ENCODE measurements at regions not wholly inside any gene's neighbourhood (a gene's known extent, or its start where the extent isn't known, plus 50 kb on each side); places are given as distances from the start of the nearest gene placed in this dataset.

GRCh38 chr10:28849821-28850220 is 172.5 kb downstream of the BAMBI start:
- Histone ChIP-seq H3K9me3 (replicated peaks in 1 of 2; ENCODE audit: control insufficient read depth in 1 of 2, insufficient read depth in 1 of 2, low read length in 2 of 2) (peaks cover 5 to 13% of the 10 kb centered on the region in 2 donors), H3K9ac (ENCODE audit: insufficient read depth, low read length, poor library complexity, severe bottlenecking) (no peak overlapping the region), H3K27me3 (ENCODE audit: control insufficient read depth in 2 of 2, insufficient read depth in 2 of 2, low read length in 2 of 2) (no peaks in the 10 kb centered on the region), H3K27ac (ENCODE audit: low read depth in 1 of 2, low read length in 2 of 2) (no peak overlapping the region), H2AFZ (ENCODE audit: insufficient read depth, low read depth, low read length, poor library complexity, severe bottlenecking) (no peak overlapping the region), H3K36me3 (replicated peaks in 1 of 2; ENCODE audit: control insufficient read depth in 1 of 2, insufficient read depth in 2 of 2, low read length in 2 of 2) (no peaks in the 10 kb centered on the region), H3K4me3 (replicated peaks in 1 of 3; ENCODE audit: low read depth in 2 of 3, low read length in 3 of 3) (no peak overlapping the region), H3K4me1 (ENCODE audit: control insufficient read depth in 1 of 2, insufficient read depth in 2 of 2, low read length in 2 of 2) (no peaks in the 10 kb centered on the region), H4K20me1 (ENCODE audit: insufficient read depth, low read length) (no peaks in the 10 kb centered on the region), H3K4me2 (replicated peaks; ENCODE audit: extremely low read depth, low read length, poor library complexity, severe bottlenecking) (no peak overlapping the region), H3K79me2 (ENCODE audit: insufficient read depth, low read length) (no peaks in the 10 kb centered on the region)
- Mint-ChIP-seq H3K4me1 (no peaks in the 10 kb centered on the region), H3K27ac (no peak overlapping the region), H3K36me3 (no peaks in the 10 kb centered on the region), H3K9me3 (peaks cover 0 to 7% (median 2%) of the 10 kb centered on the region in 7 donors), H3K4me3 (no peak overlapping the region), H3K27me3 (ENCODE audit: low read depth in 3 of 3) (peaks cover 5 to 10% (median 6%) of the 10 kb centered on the region in 3 donors)
- no CpG with 5 or more reads among the region's 4 CpGs for WGBS (ENCODE audit: insufficient coverage)
- no peak for TF ChIP-seq CTCF (IDR thresholded peaks at IDR 0.05)
- intact Hi-C loops (cut with micrococcal nuclease): no loop called here
- DNase-seq: no peak

DNA sequence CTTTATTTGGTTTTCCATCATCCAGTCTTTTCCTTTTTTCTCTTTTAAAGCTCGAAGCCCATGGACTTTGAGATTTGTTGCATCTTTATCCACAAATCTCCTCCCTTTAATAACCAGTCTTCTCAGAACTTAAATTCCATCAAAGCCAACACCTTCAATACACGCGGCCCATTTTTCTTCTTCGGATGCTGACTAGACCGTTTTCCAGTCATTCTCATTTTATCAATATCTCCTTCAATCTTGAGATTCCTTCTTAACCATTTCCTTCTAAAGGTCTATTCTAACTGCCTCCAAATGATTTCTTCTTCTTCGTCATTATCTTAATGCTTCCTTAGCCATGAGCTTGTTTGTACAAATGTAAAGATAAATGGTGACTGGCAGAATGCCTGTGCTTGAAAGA is 173.5 kb downstream of the BAMBI start:
- no peak for DNase-seq
- no peaks in the 10 kb centered on the region for H3K27me3 ChIP-seq (ENCODE audit: control insufficient read depth in 2 of 2, insufficient read depth in 2 of 2, low read length in 2 of 2)
- no peaks in the 10 kb centered on the region for H4K20me1 ChIP-seq (ENCODE audit: insufficient read depth, low read length)
- Mint-ChIP-seq H3K27me3 (ENCODE audit: low read depth in 3 of 3) (peaks cover 5 to 10% (median 6%) of the 10 kb centered on the region in 3 donors), H3K27ac (no peak overlapping the region), H3K4me3 (no peak overlapping the region), H3K4me1 (no peaks in the 10 kb centered on the region), H3K9me3 (peaks cover 2 to 10% (median 5%) of the 10 kb centered on the region in 7 donors), H3K36me3 (no peaks in the 10 kb centered on the region)
- no peak overlapping the region for H3K9ac ChIP-seq (ENCODE audit: insufficient read depth, low read length, poor library complexity, severe bottlenecking)
- H2AFZ ChIP-seq (ENCODE audit: insufficient read depth, low read depth, low read length, poor library complexity, severe bottlenecking): no peak overlapping the region
- H3K4me3 ChIP-seq (replicated peaks in 1 of 3; ENCODE audit: low read depth in 2 of 3, low read length in 3 of 3): no peak overlapping the region
- TF ChIP-seq CTCF (IDR thresholded peaks at IDR 0.05): no peak
- peaks cover 0 to 5% of the 10 kb centered on the region in 2 donors for H3K9me3 ChIP-seq (replicated peaks in 1 of 2; ENCODE audit: control insufficient read depth in 1 of 2, insufficient read depth in 1 of 2, low read length in 2 of 2)
- WGBS (ENCODE audit: insufficient coverage): 100% methylated on average over 3 of the region's 6 CpGs
- H3K4me1 ChIP-seq (ENCODE audit: control insufficient read depth in 1 of 2, insufficient read depth in 2 of 2, low read length in 2 of 2): no peaks in the 10 kb centered on the region
- H3K27ac ChIP-seq (ENCODE audit: low read depth in 1 of 2, low read length in 2 of 2): no peak overlapping the region
- no peaks in the 10 kb centered on the region for H3K79me2 ChIP-seq (ENCODE audit: insufficient read depth, low read length)
- H3K36me3 ChIP-seq (replicated peaks in 1 of 2; ENCODE audit: control insufficient read depth in 1 of 2, insufficient read depth in 2 of 2, low read length in 2 of 2): no peaks in the 10 kb centered on the region
- no peak overlapping the region for H3K4me2 ChIP-seq (replicated peaks; ENCODE audit: extremely low read depth, low read length, poor library complexity, severe bottlenecking)
- intact Hi-C loops (cut with micrococcal nuclease): no loop called here
